GM21515 (cell line): ENCODE measurements at regions not wholly inside any gene's neighbourhood (a gene's known extent, or its start where the extent isn't known, plus 50 kb on each side); places are given as distances from the start of the nearest gene placed in this dataset.

Source experiments
- ATAC-seq: cut with Tn5 transposase; IDR thresholded peaks from one replicate; pipeline ENCODE4 v1.9.1; 2021; ENCODE audit not compliant: unreplicated experiment

GRCh38 chr10:58995058-58995596, 181.3 kb upstream of the PHYHIPL start:
- ATAC-seq = no peak

GRCh38 chr10:58996063-58996462, 180.4 kb upstream of the PHYHIPL start:
- peak; percentile 39 for ATAC-seq

DNA sequence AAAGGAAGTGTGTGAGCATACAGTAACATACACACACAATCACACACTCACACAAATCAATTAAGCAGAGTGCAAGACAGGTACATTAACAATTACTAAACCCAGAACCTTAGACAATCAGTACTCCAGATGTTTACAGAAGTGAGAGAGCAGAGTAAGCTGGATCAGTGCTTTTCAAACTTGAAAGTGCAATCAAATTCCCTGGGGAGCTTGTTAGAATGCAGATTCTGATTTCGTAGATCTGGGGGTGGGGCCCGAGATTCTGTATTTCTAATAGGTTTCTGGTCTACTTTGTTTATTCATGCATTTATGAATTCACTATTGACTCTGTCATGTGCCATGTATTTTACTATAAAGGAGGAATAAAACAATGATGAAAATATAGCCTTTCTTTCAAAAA, 179.6 kb upstream of the PHYHIPL start:
- no peak for ATAC-seq

DNA sequence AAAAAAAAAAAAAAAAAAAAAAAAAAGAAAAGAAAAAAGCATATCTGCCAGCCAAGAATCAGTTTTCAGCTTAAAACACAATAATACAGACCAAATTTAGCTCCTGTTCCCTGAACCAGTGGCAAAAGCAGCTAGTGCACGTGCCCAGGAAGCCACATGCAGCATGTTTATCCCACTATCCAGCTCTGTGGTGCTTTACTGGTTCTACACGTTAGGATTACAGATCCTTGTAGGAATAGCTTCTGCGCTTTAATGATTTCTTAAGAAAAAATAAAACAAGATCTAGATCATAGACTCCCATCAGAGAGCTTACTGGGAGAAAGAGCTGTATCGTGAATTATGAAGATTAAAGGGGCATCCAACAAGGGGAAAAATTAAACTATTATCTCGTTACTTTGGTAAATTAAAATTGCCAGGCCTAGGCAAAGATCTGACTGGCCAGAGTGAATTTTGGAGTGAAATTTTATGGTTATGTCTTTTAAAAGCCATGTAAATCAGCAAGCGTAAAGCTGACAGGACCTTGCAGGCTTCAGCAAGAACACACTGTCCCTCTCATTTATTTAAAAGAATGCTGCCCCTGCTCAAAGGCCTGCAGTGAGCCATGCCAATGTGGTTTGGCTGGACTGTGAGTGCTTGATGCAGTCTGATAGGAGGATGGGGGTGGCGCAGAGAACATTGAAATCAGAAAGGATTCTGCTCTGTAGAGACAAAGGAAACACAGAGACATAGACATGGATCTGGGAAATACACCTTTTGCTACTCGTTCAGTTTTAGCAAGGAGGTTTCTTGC, 177.3 kb upstream of the PHYHIPL start:
- no peak for ATAC-seq

DNA sequence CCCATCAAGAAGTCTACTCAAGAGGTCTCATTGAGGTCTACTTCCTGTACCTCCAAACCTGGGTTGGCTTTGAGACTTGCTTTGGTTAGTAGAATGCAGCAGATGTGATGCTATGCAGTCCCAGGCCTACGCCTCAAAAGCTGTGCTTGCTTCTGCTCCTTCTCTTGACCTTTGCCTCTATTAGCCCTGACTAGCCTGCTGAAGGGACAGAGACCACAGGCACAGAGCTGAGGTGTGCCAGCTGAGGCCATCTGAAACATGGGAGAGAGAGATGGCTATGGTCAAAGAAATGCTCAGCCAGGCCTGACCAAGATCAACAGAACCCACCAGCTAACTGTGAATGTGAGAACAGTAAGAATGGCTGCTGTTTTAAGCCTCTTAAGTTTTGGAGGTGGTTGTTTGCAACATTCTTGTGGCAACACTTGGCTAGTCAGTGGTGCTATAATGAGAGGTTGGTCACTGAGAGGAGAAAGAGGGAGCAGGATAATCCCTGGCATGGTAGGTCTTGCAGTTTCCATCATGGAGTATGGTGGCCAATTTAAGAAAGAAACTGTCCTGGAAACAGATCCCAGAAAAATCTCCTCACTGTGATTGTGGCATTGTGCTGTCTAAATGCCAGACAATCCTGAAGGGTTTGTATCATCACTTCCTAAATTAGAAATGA, 176.1 kb upstream of the PHYHIPL start:
- ATAC-seq = no peak

- no peak for ATAC-seq
Observed at GRCh38 chr10:59002011-59002410, 174.4 kb upstream of the PHYHIPL start.

DNA sequence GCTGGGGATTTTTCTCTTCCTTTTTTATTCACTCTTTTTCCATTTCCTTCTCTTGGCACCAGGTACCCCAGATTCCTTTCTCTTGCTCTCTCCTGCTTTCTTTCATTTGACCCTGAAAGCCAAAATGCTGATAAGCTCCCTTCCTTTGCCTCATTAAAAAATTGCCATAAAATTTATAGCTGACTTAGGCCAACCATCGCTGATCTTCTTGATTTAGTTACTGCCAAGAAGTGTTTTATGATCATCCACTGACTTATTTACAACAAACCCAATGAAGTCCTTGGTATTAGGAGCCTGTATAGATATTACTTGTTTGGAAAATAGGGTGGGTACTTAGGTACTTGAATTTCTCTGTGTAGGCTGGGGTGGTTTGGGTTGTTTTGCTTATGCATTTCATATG, 173.2 kb upstream of the PHYHIPL start:
- no peak for ATAC-seq

- ATAC-seq = no peak
Observed at GRCh38 chr10:59004392-59004791, 172.1 kb upstream of the PHYHIPL start.

DNA sequence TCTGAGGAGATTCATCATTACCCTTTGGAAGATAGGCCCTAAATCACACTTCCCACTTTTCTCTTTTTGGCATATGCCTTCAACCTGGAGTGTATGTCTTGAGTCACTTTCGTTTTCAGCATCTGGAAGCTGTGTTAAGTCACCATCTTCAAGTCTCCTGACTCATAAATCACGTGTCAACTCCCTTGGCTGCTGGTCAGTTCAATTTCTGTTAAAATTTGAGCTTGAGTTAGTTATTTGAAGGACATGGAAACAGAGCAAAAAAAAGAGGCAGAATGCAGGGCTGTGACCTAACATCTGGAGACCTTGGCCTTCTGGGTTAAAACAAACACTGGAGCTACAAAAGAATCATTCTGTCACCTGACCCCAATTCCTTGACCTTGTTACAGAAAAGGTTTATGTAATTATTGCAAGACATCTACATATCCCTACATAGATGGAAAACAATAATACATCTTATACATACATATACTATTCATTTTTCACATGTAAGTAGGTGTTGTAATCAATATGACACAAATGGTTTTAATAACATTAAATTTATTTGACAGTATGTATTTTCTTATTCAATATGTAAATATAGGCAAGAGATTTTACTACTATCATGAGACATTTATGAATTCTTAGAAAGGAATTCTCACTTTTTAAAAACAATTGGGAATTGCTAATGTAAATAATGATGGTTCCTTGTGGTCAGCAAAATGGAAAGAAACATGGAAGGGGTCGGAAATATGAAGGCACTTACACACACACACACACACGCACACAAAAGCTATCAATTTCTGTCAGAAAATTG, 169.7 kb upstream of the PHYHIPL start:
- ATAC-seq = no peak

DNA sequence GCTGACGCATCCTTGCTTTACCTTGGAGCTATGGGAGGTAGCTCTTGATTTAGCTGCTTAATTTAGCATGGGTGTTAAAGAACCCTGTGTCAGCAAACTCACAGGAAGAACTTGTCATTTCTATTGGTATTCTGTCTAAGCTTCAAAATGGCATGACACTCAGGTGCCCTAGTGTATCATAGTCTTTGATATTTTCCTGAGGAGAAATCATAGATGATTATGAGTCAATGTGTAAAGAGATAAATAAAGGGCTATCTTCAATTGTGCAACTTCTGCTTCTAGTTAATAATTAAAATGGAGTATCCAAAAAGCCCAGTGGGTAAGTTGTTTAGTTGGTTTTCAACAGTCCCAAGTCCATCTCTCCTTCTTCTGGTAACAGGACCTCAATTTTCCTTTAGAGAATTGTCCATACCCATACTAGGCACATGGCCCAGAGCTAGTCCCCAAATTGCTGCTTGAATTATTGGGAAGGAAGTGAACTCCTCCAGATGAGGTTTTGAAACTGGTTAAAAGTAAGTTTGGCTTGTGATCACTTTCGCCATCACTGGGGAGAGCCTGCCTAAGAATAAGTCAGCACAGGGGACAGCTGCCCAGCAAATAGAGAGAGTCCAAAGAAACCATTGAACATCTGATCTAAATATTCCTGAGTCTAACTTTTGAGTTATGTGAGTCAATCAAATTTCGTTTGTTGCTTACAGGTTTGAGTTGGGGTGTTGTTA, 169.0 kb upstream of the PHYHIPL start:
- no peak for ATAC-seq

- no peak for ATAC-seq
Observed at GRCh38 chr10:59008452-59008851, 168.0 kb upstream of the PHYHIPL start.

DNA sequence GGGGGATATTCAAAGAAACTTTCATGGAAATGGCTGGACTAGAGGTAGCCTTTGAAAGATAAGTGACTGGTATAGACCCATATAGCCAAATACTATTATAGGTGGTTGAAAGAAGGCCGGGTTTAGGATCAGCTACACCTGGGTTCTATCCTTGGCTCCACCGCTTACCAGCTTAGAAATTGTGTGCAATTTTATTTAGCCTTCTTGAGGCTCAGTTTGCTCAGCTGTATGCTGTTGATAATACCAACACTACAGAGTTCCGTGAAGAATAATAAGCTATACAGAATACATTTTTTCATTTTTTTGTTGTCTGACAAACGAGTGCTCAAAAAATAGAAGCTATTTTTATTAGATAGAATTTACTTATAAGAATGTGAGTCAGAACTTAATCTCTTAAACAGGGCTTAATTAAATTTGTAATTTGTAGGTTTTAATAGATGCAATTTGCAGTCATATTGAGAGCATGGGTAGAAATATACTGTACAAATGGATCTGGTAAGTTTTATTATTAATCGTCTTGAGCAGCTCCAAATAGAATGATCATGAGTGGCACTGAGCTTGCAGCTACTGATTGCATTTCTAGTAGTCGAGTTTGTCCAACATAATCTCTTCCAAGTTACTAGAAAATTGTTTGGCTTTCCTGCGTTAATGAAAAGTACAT, 164.3 kb upstream of the PHYHIPL start:
- no peak for ATAC-seq

- no peak for ATAC-seq
Observed at GRCh38 chr10:59012839-59013238, 163.6 kb upstream of the PHYHIPL start.

- no peak for ATAC-seq
Observed at GRCh38 chr10:59016043-59016442, 160.4 kb upstream of the PHYHIPL start.

- ATAC-seq = no peak
Observed at GRCh38 chr10:59018977-59019376, 157.5 kb upstream of the PHYHIPL start.

DNA sequence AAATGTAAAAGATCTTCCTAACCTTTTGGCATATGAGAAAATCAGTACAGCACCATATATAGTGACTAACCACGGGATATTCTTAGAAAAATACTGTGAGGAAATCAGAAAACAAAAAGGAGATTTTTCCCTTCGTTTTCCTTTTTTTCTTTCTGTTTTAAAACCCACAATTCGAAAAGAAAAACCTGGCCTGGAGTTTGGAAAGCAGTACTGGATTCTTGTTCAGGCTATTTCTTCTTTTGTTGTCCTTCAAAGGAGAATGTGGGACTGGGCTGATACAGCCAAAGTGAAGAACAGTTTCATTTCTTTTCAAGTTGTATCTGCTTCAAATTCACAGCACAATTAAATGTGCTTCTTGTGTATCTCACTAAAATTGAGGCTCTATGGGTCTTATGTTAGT, 156.8 kb upstream of the PHYHIPL start:
- ATAC-seq = no peak

DNA sequence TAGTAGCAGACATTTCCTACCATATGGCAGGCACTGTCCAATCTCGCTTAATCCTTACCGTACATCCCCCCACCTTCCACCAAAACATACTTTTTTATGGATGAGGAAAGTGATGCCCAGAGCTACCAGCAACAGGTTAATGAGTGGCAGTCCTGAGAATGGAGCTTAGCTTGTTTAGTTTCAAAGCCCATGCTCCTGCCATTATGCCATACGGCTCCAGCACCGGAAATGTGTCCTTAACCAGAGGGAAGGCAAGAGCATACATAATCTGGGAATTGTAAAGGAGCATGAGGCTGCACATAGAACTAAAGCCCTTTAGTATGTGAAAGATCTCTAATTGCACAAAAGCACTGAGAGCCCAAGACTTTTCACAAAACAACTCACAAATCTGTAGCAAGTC, 155.9 kb upstream of the PHYHIPL start:
- ATAC-seq = no peak

- no peak for ATAC-seq
Observed at GRCh38 chr10:59025981-59026765, 150.3 kb upstream of the PHYHIPL start.

GRCh38 chr10:59027975-59028655, 148.3 kb upstream of the PHYHIPL start:
- no peak for ATAC-seq
